ENCODE measurements at regions not wholly inside any gene's neighbourhood (a gene's known extent, or its start where the extent isn't known, plus 50 kb on each side); places are given as distances from the start of the nearest gene placed in this dataset.

DNA sequence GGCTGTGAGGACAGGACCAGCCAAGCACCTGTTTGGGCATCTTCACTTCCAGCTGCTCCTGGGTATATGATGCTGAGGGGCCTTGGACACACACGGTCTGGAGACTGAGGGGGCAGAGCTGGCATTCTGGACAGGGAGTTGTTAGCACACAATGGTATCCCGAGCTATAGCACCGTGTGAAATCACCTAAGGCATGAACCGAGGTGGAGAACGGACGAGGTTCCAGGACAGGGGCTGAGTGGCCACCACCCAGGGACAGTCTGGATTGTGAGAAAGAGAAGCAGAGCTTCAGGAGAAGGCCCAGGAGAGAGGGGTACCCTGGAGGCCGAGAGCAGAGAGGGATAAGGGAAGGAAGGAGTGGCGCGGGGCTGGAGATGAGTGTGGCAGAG, 571.8 kb downstream of the TCERG1L start:
- no peak for TF ChIP-seq EZH2phosphoT487 (IDR thresholded peaks at IDR 0.05; ENCODE audit: borderline replicate concordance)
- TF ChIP-seq, protein P1, sequence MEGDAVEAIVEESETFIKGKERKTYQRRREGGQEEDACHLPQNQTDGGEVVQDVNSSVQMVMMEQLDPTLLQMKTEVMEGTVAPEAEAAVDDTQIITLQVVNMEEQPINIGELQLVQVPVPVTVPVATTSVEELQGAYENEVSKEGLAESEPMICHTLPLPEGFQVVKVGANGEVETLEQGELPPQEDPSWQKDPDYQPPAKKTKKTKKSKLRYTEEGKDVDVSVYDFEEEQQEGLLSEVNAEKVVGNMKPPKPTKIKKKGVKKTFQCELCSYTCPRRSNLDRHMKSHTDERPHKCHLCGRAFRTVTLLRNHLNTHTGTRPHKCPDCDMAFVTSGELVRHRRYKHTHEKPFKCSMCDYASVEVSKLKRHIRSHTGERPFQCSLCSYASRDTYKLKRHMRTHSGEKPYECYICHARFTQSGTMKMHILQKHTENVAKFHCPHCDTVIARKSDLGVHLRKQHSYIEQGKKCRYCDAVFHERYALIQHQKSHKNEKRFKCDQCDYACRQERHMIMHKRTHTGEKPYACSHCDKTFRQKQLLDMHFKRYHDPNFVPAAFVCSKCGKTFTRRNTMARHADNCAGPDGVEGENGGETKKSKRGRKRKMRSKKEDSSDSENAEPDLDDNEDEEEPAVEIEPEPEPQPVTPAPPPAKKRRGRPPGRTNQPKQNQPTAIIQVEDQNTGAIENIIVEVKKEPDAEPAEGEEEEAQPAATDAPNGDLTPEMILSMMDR (conservative IDR thresholded peaks at IDR 0.05; ENCODE audit: low read length), result no peak
- H3K9ac ChIP-seq (ENCODE audit: low read depth, low read length, poor library complexity, severe bottlenecking), result no peak overlapping the region
- no peaks in the 10 kb centered on the region for H3F3A ChIP-seq (ENCODE audit: low read depth)
- no peaks in the 10 kb centered on the region for H4K20me1 ChIP-seq (ENCODE audit: insufficient read depth, low read length, poor library complexity, severe bottlenecking)
- no peaks in the 10 kb centered on the region for H3K27me3 ChIP-seq (ENCODE audit: insufficient read depth, low read length, poor library complexity, severe bottlenecking)
- no peak overlapping the region for H3K4me2 ChIP-seq (ENCODE audit: low read depth, low read length, poor library complexity, severe bottlenecking)
- H2AFZ ChIP-seq (ENCODE audit: low read length), result no peak overlapping the region
- no peaks in the 10 kb centered on the region for H3K4me1 ChIP-seq (ENCODE audit: insufficient read depth, low read length, poor library complexity, severe bottlenecking)
- H3K9me3 ChIP-seq (ENCODE audit: insufficient read depth, low read depth, low read length), result peaks cover 12% of the 10 kb centered on the region; the same call in 1 of the 2 replicates
- H3K9me2 ChIP-seq (replicated peaks; ENCODE audit: low read depth, low read length), result no peaks in the 10 kb centered on the region
- no peak overlapping the region for H3K4me3 ChIP-seq (ENCODE audit: low read length, poor library complexity, severe bottlenecking)
- no peaks in the 10 kb centered on the region for H3K36me3 ChIP-seq (ENCODE audit: insufficient read depth, low read length)
- no peaks in the 10 kb centered on the region for H3K79me2 ChIP-seq (ENCODE audit: insufficient read depth, low read length)

GRCh38 chr10:130740166-130740565, 571.4 kb downstream of the TCERG1L start:
- no peaks in the 10 kb centered on the region for H3K9me2 ChIP-seq (replicated peaks; ENCODE audit: low read depth, low read length)
- H3F3A ChIP-seq (ENCODE audit: low read depth), result no peaks in the 10 kb centered on the region
- H3K27me3 ChIP-seq (ENCODE audit: insufficient read depth, low read length, poor library complexity, severe bottlenecking), result no peaks in the 10 kb centered on the region
- no peaks in the 10 kb centered on the region for H4K20me1 ChIP-seq (ENCODE audit: insufficient read depth, low read length, poor library complexity, severe bottlenecking)
- no peak overlapping the region for H3K4me3 ChIP-seq (ENCODE audit: low read length, poor library complexity, severe bottlenecking)
- H3K4me2 ChIP-seq (ENCODE audit: low read depth, low read length, poor library complexity, severe bottlenecking), result no peak overlapping the region
- no peak overlapping the region for H2AFZ ChIP-seq (ENCODE audit: low read length)
- no peak for TF ChIP-seq EZH2phosphoT487 (IDR thresholded peaks at IDR 0.05; ENCODE audit: borderline replicate concordance)
- peaks cover 12% of the 10 kb centered on the region; the same call in 1 of the 2 replicates for H3K9me3 ChIP-seq (ENCODE audit: insufficient read depth, low read depth, low read length)
- H3K79me2 ChIP-seq (ENCODE audit: insufficient read depth, low read length), result no peaks in the 10 kb centered on the region
- H3K36me3 ChIP-seq (ENCODE audit: insufficient read depth, low read length), result no peaks in the 10 kb centered on the region
- H3K9ac ChIP-seq (ENCODE audit: low read depth, low read length, poor library complexity, severe bottlenecking), result no peak overlapping the region
- no peaks in the 10 kb centered on the region for H3K4me1 ChIP-seq (ENCODE audit: insufficient read depth, low read length, poor library complexity, severe bottlenecking)

DNA sequence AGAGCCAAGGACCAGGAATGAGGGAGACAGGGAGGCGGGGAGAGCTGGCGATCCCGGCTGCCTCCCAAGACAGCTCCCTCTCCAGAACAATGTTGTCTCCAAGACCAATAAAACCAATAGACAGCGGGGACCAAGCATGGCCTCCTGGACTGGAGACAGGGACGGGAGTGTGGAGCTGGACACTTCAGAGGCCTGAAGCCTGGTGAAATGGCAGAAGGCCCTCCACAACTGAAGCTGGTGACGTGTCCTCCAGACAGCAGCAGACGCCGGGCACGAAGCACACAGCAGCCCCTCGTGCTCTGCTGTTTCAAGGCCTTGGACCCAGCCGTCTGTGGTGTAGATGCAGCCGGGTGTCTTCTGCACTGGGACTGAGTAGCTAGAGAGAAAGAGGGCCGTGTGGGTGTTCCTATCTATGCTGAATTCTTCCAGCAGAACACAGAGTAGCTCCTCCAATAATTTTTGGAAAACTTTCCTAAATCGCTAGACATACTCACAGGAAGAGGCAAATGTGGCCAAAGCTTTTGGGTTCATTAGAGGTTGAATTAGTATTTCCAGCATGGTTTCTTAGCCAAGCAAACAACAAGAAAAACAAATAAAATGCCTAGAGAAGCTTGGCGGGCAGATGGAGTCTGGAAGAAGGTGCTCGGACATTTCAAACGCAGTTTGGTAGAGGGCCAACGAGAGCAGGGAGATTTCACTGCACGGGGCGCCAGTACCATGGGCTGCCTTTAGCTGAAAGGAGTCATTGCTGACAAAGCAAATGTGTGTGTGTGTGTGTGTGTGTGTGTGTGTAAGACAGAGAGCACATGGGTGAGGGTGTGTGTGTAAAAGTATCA, 570.4 kb downstream of the TCERG1L start:
- Histone ChIP-seq H3F3A (ENCODE audit: low read depth) (no peaks in the 10 kb centered on the region), H3K27me3 (ENCODE audit: insufficient read depth, low read length, poor library complexity, severe bottlenecking) (no peaks in the 10 kb centered on the region), H3K9me3 (ENCODE audit: insufficient read depth, low read depth, low read length) (peaks cover 12% of the 10 kb centered on the region; the same call in 1 of the 2 replicates), H3K9me2 (replicated peaks; ENCODE audit: low read depth, low read length) (no peaks in the 10 kb centered on the region), H3K79me2 (ENCODE audit: insufficient read depth, low read length) (no peaks in the 10 kb centered on the region), H3K4me3 (ENCODE audit: low read length, poor library complexity, severe bottlenecking) (no peak overlapping the region), H2AFZ (ENCODE audit: low read length) (no peak overlapping the region), H4K20me1 (ENCODE audit: insufficient read depth, low read length, poor library complexity, severe bottlenecking) (no peaks in the 10 kb centered on the region), H3K4me2 (ENCODE audit: low read depth, low read length, poor library complexity, severe bottlenecking) (no peak overlapping the region), H3K9ac (ENCODE audit: low read depth, low read length, poor library complexity, severe bottlenecking) (no peak overlapping the region), H3K4me1 (ENCODE audit: insufficient read depth, low read length, poor library complexity, severe bottlenecking) (no peaks in the 10 kb centered on the region), H3K36me3 (ENCODE audit: insufficient read depth, low read length) (no peaks in the 10 kb centered on the region)
- TF ChIP-seq EZH2phosphoT487 (IDR thresholded peaks at IDR 0.05; ENCODE audit: borderline replicate concordance), result no peak
- TF ChIP-seq, protein P1 (conservative IDR thresholded peaks at IDR 0.05; ENCODE audit: low read length), result no peak
